HL-60 (cell line): ENCODE measurements at regions not wholly inside any gene's neighbourhood (a gene's known extent, or its start where the extent isn't known, plus 50 kb on each side); places are given as distances from the start of the nearest gene placed in this dataset.

Experiments
- DNase-seq, 2 experiments: peaks; one replicate each; pipeline ENCODE4 v3.0.0-alpha.2; 2010 to 2020; ENCODE audit warnings: low read depth in 1 of 2, low spot score in 1 of 2
- H3K27ac ChIP-seq: fragments of 250-450 bp; sonication (Bioruptor Pico); replicated peaks from 2 replicates; pipeline ENCODE4 v1.5.1; 2020; ENCODE audit warnings: mild to moderate bottlenecking, moderate library complexity
- H3K27me3 ChIP-seq: fragments of 250-450 bp; sonication (Bioruptor Pico); 2 replicates; pipeline ENCODE4 v1.5.1; 2021; ENCODE audit warnings: mild to moderate bottlenecking, moderate library complexity; ENCODE audit not compliant: insufficient read depth, poor library complexity, severe bottlenecking
- H3K4me3 ChIP-seq: replicated peaks from 2 replicates; pipeline ENCODE4 v1.5.1; 2011; ENCODE audit warnings: mild to moderate bottlenecking, control low read depth, low read length; ENCODE audit not compliant: insufficient read depth
- CTCF ChIP-seq: IDR thresholded peaks from one replicate; pipeline ENCODE4 v1.5.1; 2011; ENCODE audit warnings: low read length, control low read depth, inconsistent platforms; ENCODE audit not compliant: insufficient read depth
- GABPA ChIP-seq: IDR thresholded peaks from 2 replicates; pipeline ENCODE4 v1.6.1; 2012; ENCODE audit warnings: low read depth
- POLR2AphosphoS5 ChIP-seq: IDR thresholded peaks from 2 replicates; pipeline ENCODE4 v1.6.1; 2012; ENCODE audit warnings: low read depth
- REST ChIP-seq: IDR thresholded peaks from 2 replicates; pipeline ENCODE4 v1.6.1; 2012; ENCODE audit warnings: low read depth; ENCODE audit not compliant: insufficient replicate concordance
- SPI1 ChIP-seq: IDR thresholded peaks from 2 replicates; pipeline ENCODE4 v1.6.1; 2012; ENCODE audit warnings: low read depth, mild to moderate bottlenecking, borderline replicate concordance

GRCh38 chr7:32137059-32137458 lies 66.9 kb upstream of the PDE1C start:
- no peak for DNase-seq
- no peak overlapping the region for H3K27ac ChIP-seq
- no peaks in the 10 kb centered on the region for H3K27me3 ChIP-seq
- TF ChIP-seq REST (no peak), GABPA (no peak), SPI1 (no peak)
- no peak overlapping the region for H3K4me3 ChIP-seq

- no peak overlapping the region for H3K4me3 ChIP-seq
- DNase-seq: no peak
- no peak overlapping the region for H3K27ac ChIP-seq
- no peak for TF ChIP-seq CTCF
- TF ChIP-seq REST: no peak
- no peak for TF ChIP-seq SPI1
- no peak for TF ChIP-seq GABPA
- no peak for TF ChIP-seq POLR2AphosphoS5
- no peaks in the 10 kb centered on the region for H3K27me3 ChIP-seq
Measured at GRCh38 chr7:32131091-32131490, 60.9 kb upstream of the PDE1C start.

GRCh38 chr7:32126843-32127242 lies 56.6 kb upstream of the PDE1C start:
- H3K27me3 ChIP-seq: no peaks in the 10 kb centered on the region
- TF ChIP-seq GABPA (no peak), POLR2AphosphoS5 (no peak), SPI1 (no peak), CTCF (no peak), REST (no peak)
- no peak overlapping the region for H3K4me3 ChIP-seq
- no peak for DNase-seq
- no peak overlapping the region for H3K27ac ChIP-seq
